H9 (cell line): ENCODE measurements at regions not wholly inside any gene's neighbourhood (a gene's known extent, or its start where the extent isn't known, plus 50 kb on each side); places are given as distances from the start of the nearest gene placed in this dataset.

Experiments
- DNase-seq: peaks from one replicate; pipeline ENCODE4 v3.0.0-alpha.2; 2017
- H2AFZ ChIP-seq: one replicate; pipeline ENCODE4 v1.6.1; 2013; ENCODE audit warnings: mild to moderate bottlenecking, low read length, control low read depth, moderate library complexity
- H2AK5ac ChIP-seq: 2 replicates; pipeline ENCODE4 v1.6.1; 2013; ENCODE audit warnings: low read length, control low read depth, mixed read lengths; ENCODE audit not compliant: insufficient read length
- H2BK120ac ChIP-seq: one replicate; pipeline ENCODE4 v1.6.1; 2013; ENCODE audit warnings: low read depth, mild to moderate bottlenecking, low read length, control low read depth, inconsistent platforms; ENCODE audit not compliant: poor library complexity, severe bottlenecking
- H2BK12ac ChIP-seq: 2 replicates; pipeline ENCODE4 v1.6.1; 2013; ENCODE audit warnings: low read length, control low read depth, mixed read lengths, low read depth; ENCODE audit not compliant: insufficient read length
- H2BK15ac ChIP-seq: 2 replicates; pipeline ENCODE4 v1.6.1; 2013; ENCODE audit warnings: low read depth, low read length, control low read depth
- H2BK20ac ChIP-seq: one replicate; pipeline ENCODE4 v1.6.1; 2013; ENCODE audit warnings: low read depth, mild to moderate bottlenecking, low read length, control low read depth, inconsistent platforms; ENCODE audit not compliant: poor library complexity, severe bottlenecking
- H2BK5ac ChIP-seq: 2 replicates; pipeline ENCODE4 v1.6.1; 2013; ENCODE audit warnings: low read length, control low read depth, mixed read lengths; ENCODE audit not compliant: insufficient read length
- H3K14ac ChIP-seq: 2 replicates; pipeline ENCODE4 v1.6.1; 2013; ENCODE audit warnings: low read length, control low read depth; ENCODE audit not compliant: insufficient read depth
- H3K18ac ChIP-seq: 2 replicates; pipeline ENCODE4 v1.6.1; 2013; ENCODE audit warnings: low read depth, mild to moderate bottlenecking, mixed read lengths, low read length, control low read depth; ENCODE audit not compliant: insufficient read length
- H3K23ac ChIP-seq: 2 replicates; pipeline ENCODE4 v1.6.1; 2013; ENCODE audit warnings: low read length, control low read depth, mixed read lengths, low read depth; ENCODE audit not compliant: insufficient read length
- H3K23me2 ChIP-seq: 2 replicates; pipeline ENCODE4 v1.6.1; 2013; ENCODE audit warnings: low read depth, mild to moderate bottlenecking, mixed read lengths, low read length, control low read depth; ENCODE audit not compliant: insufficient read length, poor library complexity, severe bottlenecking
- H3K27ac ChIP-seq: 2 replicates; pipeline ENCODE4 v1.5.1; 2013; ENCODE audit warnings: low read length, control low read depth, mixed read lengths, low read depth; ENCODE audit not compliant: insufficient read length
- H3K27me3 ChIP-seq: 2 replicates; pipeline ENCODE4 v1.6.1; 2013; ENCODE audit warnings: low read length, control low read depth, inconsistent platforms; ENCODE audit not compliant: insufficient read depth
- H3K4ac ChIP-seq: 2 replicates; pipeline ENCODE4 v1.6.1; 2013; ENCODE audit warnings: low read depth, mild to moderate bottlenecking, control low read depth, inconsistent platforms, low read length, moderate library complexity
- H3K4me1 ChIP-seq: 2 replicates; pipeline ENCODE4 v1.6.1; 2013; ENCODE audit warnings: low read length, control low read depth, inconsistent platforms; ENCODE audit not compliant: insufficient read depth
- H3K4me2 ChIP-seq: 2 replicates; pipeline ENCODE4 v1.6.1; 2013; ENCODE audit warnings: low read length, control low read depth, mixed read lengths; ENCODE audit not compliant: insufficient read length, insufficient read depth
- H3K56ac ChIP-seq: 2 replicates; pipeline ENCODE4 v1.6.1; 2013; ENCODE audit warnings: low read depth, mild to moderate bottlenecking, mixed read lengths, low read length, control low read depth; ENCODE audit not compliant: insufficient read length
- H3K79me1 ChIP-seq: 2 replicates; pipeline ENCODE4 v1.6.1; 2013; ENCODE audit warnings: low read depth, mild to moderate bottlenecking, moderate library complexity, low read length, control low read depth, inconsistent platforms; ENCODE audit not compliant: insufficient read depth, poor library complexity, severe bottlenecking
- H3K79me2 ChIP-seq: 2 replicates; pipeline ENCODE4 v1.6.1; 2013; ENCODE audit warnings: low read length, control low read depth, inconsistent platforms; ENCODE audit not compliant: insufficient read depth
- H3K9ac ChIP-seq: 2 replicates; pipeline ENCODE4 v1.6.1; 2013; ENCODE audit warnings: low read length, control low read depth, mixed read lengths; ENCODE audit not compliant: insufficient read length; ENCODE audit errors: extremely low read depth
- H3K9me3 ChIP-seq: one replicate; pipeline ENCODE4 v1.6.1; 2013; ENCODE audit warnings: low read depth, low read length, inconsistent platforms; ENCODE audit not compliant: control insufficient read depth
- H3T11ph ChIP-seq: one replicate; pipeline ENCODE4 v1.6.1; 2013; ENCODE audit warnings: mild to moderate bottlenecking, low read length, control low read depth, inconsistent platforms
- H4K20me1 ChIP-seq: one replicate; pipeline ENCODE4 v1.6.1; 2013; ENCODE audit not compliant: control insufficient read depth, insufficient read length, insufficient read depth
- H4K5ac ChIP-seq: 2 replicates; pipeline ENCODE4 v1.6.1; 2013; ENCODE audit warnings: low read depth, mild to moderate bottlenecking, mixed read lengths, low read length, control low read depth; ENCODE audit not compliant: insufficient read length
- H4K8ac ChIP-seq: replicated peaks from 2 replicates; pipeline ENCODE4 v1.6.1; 2013; ENCODE audit warnings: low read length, control low read depth, mixed read lengths, low read depth; ENCODE audit not compliant: insufficient read length
- H4K91ac ChIP-seq: 2 replicates; pipeline ENCODE4 v1.6.1; 2013; ENCODE audit warnings: low read depth, mild to moderate bottlenecking, moderate library complexity, mixed read lengths, low read length, control low read depth; ENCODE audit not compliant: insufficient read length
- H3K27ac Mint-ChIP-seq, 3 experiments: 2 replicates in 2 of 3; 3 replicates in 1 of 3; pipeline ENCODE4 v1.8.0; 2020 to 2021; ENCODE audit warnings: mixed read lengths in 3 of 3, mild to moderate bottlenecking in 1 of 3, moderate library complexity in 1 of 3
- H3K27me3 Mint-ChIP-seq: 2 replicates; pipeline ENCODE4 v1.8.0; 2021; ENCODE audit warnings: low read depth, mild to moderate bottlenecking, moderate library complexity, mixed read lengths
- H3K36me3 Mint-ChIP-seq, 3 experiments: 2 replicates in 2 of 3; 3 replicates in 1 of 3; pipeline ENCODE4 v1.8.0; 2020 to 2021; ENCODE audit warnings: low read depth in 3 of 3, mixed read lengths in 3 of 3; ENCODE audit not compliant: insufficient read depth in 1 of 3
- H3K4me1 Mint-ChIP-seq, 2 experiments: 2 replicates each; pipeline ENCODE4 v1.8.0; 2020; ENCODE audit warnings: mixed read lengths in 2 of 2
- H3K4me3 Mint-ChIP-seq, 2 experiments: 2 replicates in 1 of 2; 3 replicates in 1 of 2; pipeline ENCODE4 v1.8.0; 2020 to 2021; ENCODE audit warnings: mild to moderate bottlenecking in 2 of 2, mixed read lengths in 2 of 2, moderate library complexity in 1 of 2
- H3K9me3 Mint-ChIP-seq, 2 experiments: 2 replicates in 1 of 2; 3 replicates in 1 of 2; pipeline ENCODE4 v1.8.0; 2020; ENCODE audit warnings: mild to moderate bottlenecking in 2 of 2, mixed read lengths in 2 of 2, moderate library complexity in 1 of 2
- TF ChIP-seq, protein P1 (sequence below): fragments of 200-600 bp; sonication (generic); conservative IDR thresholded peaks from 3 replicates; pipeline ENCODE4 v1.8.0; 2021; ENCODE audit warnings: antibody characterized with exemption, mild to moderate bottlenecking

GRCh38 chr13:73793361-73793760 lies 340.8 kb downstream of the KLF12 start:
- Histone ChIP-seq H3K27ac (no peak overlapping the region), H4K20me1 (no peaks in the 10 kb centered on the region), H3K56ac (no peak overlapping the region), H2AK5ac (no peak overlapping the region), H2BK20ac (no peak overlapping the region), H3K18ac (no peak overlapping the region), H3K4ac (no peak overlapping the region), H4K91ac (no peak overlapping the region), H3K4me1 (no peaks in the 10 kb centered on the region), H3K4me2 (no peak overlapping the region), H3K27me3 (no peaks in the 10 kb centered on the region; the same call in 1 of the 2 replicates), H3K79me2 (no peaks in the 10 kb centered on the region), H3K23ac (no peak overlapping the region), H3K79me1 (no peaks in the 10 kb centered on the region), H2BK12ac (no peak overlapping the region), H2BK120ac (no peak overlapping the region), H3K9ac (no peak overlapping the region), H3K9me3 (no peaks in the 10 kb centered on the region), H3K14ac (no peak overlapping the region), H3T11ph (no peak overlapping the region), H2BK15ac (no peak overlapping the region), H4K8ac (no peak overlapping the region), H2BK5ac (no peak overlapping the region), H4K5ac (no peak overlapping the region), H3K23me2 (no peaks in the 10 kb centered on the region), H2AFZ (no peak overlapping the region)
- no peak for DNase-seq
- H3K9me3 Mint-ChIP-seq: no peaks in the 10 kb centered on the region; a peak in 1 of 5 replicates
- H3K4me3 Mint-ChIP-seq: no peak overlapping the region
- H3K4me1 Mint-ChIP-seq: no peaks in the 10 kb centered on the region
- no peaks in the 10 kb centered on the region for H3K27me3 Mint-ChIP-seq
- TF ChIP-seq, protein P1, sequence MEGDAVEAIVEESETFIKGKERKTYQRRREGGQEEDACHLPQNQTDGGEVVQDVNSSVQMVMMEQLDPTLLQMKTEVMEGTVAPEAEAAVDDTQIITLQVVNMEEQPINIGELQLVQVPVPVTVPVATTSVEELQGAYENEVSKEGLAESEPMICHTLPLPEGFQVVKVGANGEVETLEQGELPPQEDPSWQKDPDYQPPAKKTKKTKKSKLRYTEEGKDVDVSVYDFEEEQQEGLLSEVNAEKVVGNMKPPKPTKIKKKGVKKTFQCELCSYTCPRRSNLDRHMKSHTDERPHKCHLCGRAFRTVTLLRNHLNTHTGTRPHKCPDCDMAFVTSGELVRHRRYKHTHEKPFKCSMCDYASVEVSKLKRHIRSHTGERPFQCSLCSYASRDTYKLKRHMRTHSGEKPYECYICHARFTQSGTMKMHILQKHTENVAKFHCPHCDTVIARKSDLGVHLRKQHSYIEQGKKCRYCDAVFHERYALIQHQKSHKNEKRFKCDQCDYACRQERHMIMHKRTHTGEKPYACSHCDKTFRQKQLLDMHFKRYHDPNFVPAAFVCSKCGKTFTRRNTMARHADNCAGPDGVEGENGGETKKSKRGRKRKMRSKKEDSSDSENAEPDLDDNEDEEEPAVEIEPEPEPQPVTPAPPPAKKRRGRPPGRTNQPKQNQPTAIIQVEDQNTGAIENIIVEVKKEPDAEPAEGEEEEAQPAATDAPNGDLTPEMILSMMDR: no peak
- no peaks in the 10 kb centered on the region for H3K36me3 Mint-ChIP-seq
- H3K27ac Mint-ChIP-seq: no peak overlapping the region
